OCI-LY7 (cell line): ENCODE measurements at regions not wholly inside any gene's neighbourhood (a gene's known extent, or its start where the extent isn't known, plus 50 kb on each side); places are given as distances from the start of the nearest gene placed in this dataset.

Experiments used
- BruUV-seq: library from RNA; stranded (reverse); fragments of 400-500 nt; replicated peaks from 2 replicates; lab custom pipeline; 2021; lab: Mats Ljungman, UMichigan
- CTCF ChIA-PET: fragments of 300-600 bp; sonication (Branson Sonifier 250); formaldehyde crosslinking; loops from one replicate; lab custom pipeline; 2022; ENCODE audit warnings: antibody characterized with exemption; ENCODE audit not compliant: unreplicated experiment; lab: Charles Lee
- POLR2A ChIA-PET: fragments of 300-600 bp; sonication (Branson Sonifier 250); formaldehyde crosslinking; loops from one replicate; lab custom pipeline; 2022; ENCODE audit warnings: antibody characterized with exemption; lab: Charles Lee
- DNase-seq: peaks from one replicate; pipeline ENCODE4 v3.0.0-alpha.2; 2015; ENCODE audit warnings: low spot score
- H2AFZ ChIP-seq: fragments of 200-600 bp; sonication (generic), shearing (Covaris generic); 2 replicates; pipeline ENCODE4 v1.6.1; 2014; ENCODE audit warnings: mild to moderate bottlenecking, antibody characterized with exemption, low read length, moderate library complexity
- H3K27ac ChIP-seq: fragments of 200-600 bp; sonication (generic); 2 replicates; pipeline ENCODE4 v1.5.1; 2014; ENCODE audit warnings: mixed run types, low read depth, mild to moderate bottlenecking, moderate library complexity, low read length, inconsistent platforms; ENCODE audit not compliant: poor library complexity, severe bottlenecking
- H3K36me3 ChIP-seq: fragments of 200-600 bp; sonication (generic); 2 replicates; pipeline ENCODE4 v1.6.1; 2014; ENCODE audit warnings: mild to moderate bottlenecking, antibody characterized with exemption, low read length, moderate library complexity, mixed read lengths; ENCODE audit not compliant: insufficient read depth
- H3K4me1 ChIP-seq: fragments of 200-600 bp; sonication (generic); 2 replicates; pipeline ENCODE4 v1.5.1; 2014; ENCODE audit warnings: mild to moderate bottlenecking, low read length; ENCODE audit not compliant: insufficient read depth, poor library complexity, severe bottlenecking
- H3K4me2 ChIP-seq: fragments of 200-600 bp; sonication (generic); 2 replicates; pipeline ENCODE4 v1.6.1; 2014; ENCODE audit warnings: mild to moderate bottlenecking, low read length
- H3K4me3 ChIP-seq: fragments of 200-600 bp; sonication (generic); 2 replicates; pipeline ENCODE4 v1.5.1; 2014; ENCODE audit warnings: mild to moderate bottlenecking, low read depth, low read length; ENCODE audit not compliant: poor library complexity, severe bottlenecking
- H3K79me2 ChIP-seq: fragments of 200-600 bp; sonication (generic); 2 replicates; pipeline ENCODE4 v1.6.1; 2016; ENCODE audit warnings: low read depth, mild to moderate bottlenecking, low read length, moderate library complexity, mixed read lengths; ENCODE audit not compliant: insufficient read depth
- H3K9me2 ChIP-seq: fragments of 200-600 bp; sonication (generic); 2 replicates; pipeline ENCODE4 v1.6.1; 2016; ENCODE audit warnings: mild to moderate bottlenecking, low read length, mixed read lengths; ENCODE audit not compliant: insufficient read depth
- H3K9me3 ChIP-seq: fragments of 200-600 bp; sonication (generic); 2 replicates; pipeline ENCODE4 v1.6.1; 2014; ENCODE audit warnings: mild to moderate bottlenecking, mixed run types, low read length, mixed read lengths
- H4K20me1 ChIP-seq: fragments of 200-600 bp; sonication (generic); 2 replicates; pipeline ENCODE4 v1.6.1; 2014; ENCODE audit warnings: mild to moderate bottlenecking, antibody characterized with exemption, low read length, moderate library complexity, mixed read lengths; ENCODE audit not compliant: insufficient read depth
- EZH2phosphoT487 ChIP-seq: fragments of 200-600 bp; sonication (generic); IDR thresholded peaks from 2 replicates; pipeline ENCODE4 v1.6.1; 2018; ENCODE audit warnings: low read depth, borderline replicate concordance, mild to moderate bottlenecking, mixed run types, antibody characterized with exemption, low read length, moderate library complexity, mixed read lengths
- intact Hi-C: fragments of 100-400 bp; cut with micrococcal nuclease; formaldehyde crosslinking; loops from one replicate; pipeline ENCODE4 v1.10.0; 2022; ENCODE audit not compliant: unreplicated experiment
- TF ChIP-seq, protein P1 (sequence below): fragments of 200-600 bp; sonication (generic); conservative IDR thresholded peaks from 2 replicates; pipeline ENCODE4 v1.5.1; 2014; ENCODE audit warnings: mild to moderate bottlenecking, antibody characterized with exemption, low read length, moderate library complexity, mixed read lengths

GRCh38 chr10:8919280-8919679 is 864.8 kb downstream of the GATA3 start:
- Histone ChIP-seq H3K9me3 (no peaks in the 10 kb centered on the region), H2AFZ (no peak overlapping the region), H3K27ac (no peak overlapping the region), H3K4me2 (no peak overlapping the region), H3K9me2 (no peaks in the 10 kb centered on the region), H3K4me1 (no peaks in the 10 kb centered on the region), H3K4me3 (no peak overlapping the region), H3K36me3 (no peaks in the 10 kb centered on the region), H3K79me2 (no peaks in the 10 kb centered on the region), H4K20me1 (no peaks in the 10 kb centered on the region)
- no peak for DNase-seq
- TF ChIP-seq EZH2phosphoT487, result no peak
- TF ChIP-seq, protein P1, sequence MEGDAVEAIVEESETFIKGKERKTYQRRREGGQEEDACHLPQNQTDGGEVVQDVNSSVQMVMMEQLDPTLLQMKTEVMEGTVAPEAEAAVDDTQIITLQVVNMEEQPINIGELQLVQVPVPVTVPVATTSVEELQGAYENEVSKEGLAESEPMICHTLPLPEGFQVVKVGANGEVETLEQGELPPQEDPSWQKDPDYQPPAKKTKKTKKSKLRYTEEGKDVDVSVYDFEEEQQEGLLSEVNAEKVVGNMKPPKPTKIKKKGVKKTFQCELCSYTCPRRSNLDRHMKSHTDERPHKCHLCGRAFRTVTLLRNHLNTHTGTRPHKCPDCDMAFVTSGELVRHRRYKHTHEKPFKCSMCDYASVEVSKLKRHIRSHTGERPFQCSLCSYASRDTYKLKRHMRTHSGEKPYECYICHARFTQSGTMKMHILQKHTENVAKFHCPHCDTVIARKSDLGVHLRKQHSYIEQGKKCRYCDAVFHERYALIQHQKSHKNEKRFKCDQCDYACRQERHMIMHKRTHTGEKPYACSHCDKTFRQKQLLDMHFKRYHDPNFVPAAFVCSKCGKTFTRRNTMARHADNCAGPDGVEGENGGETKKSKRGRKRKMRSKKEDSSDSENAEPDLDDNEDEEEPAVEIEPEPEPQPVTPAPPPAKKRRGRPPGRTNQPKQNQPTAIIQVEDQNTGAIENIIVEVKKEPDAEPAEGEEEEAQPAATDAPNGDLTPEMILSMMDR, result no peak
- intact Hi-C loops, result no loop called here
- ChIA-PET POLR2A (no interaction called here), CTCF (no interaction called here)
- BruUV-seq, result no TSS peak

- no peak overlapping the region for H3K4me2 ChIP-seq
- intact Hi-C loops, result no loop called here
- no TSS peak for BruUV-seq
- no peak for TF ChIP-seq EZH2phosphoT487
- TF ChIP-seq, protein P1, result no peak
- POLR2A ChIA-PET, result interaction anchor here (0.7 to 1.0 kb wide), 2 partner anchors 9 to 122 kb away, joined by 3 to 4 read pairs; no protein-coding TSS in a partner anchor
- no peaks in the 10 kb centered on the region for H3K9me2 ChIP-seq
- no peak overlapping the region for H2AFZ ChIP-seq
- no peaks in the 10 kb centered on the region for H3K4me1 ChIP-seq
- H3K4me3 ChIP-seq, result no peak overlapping the region
- H3K27ac ChIP-seq, result no peak overlapping the region
- no peaks in the 10 kb centered on the region for H3K79me2 ChIP-seq
- H3K9me3 ChIP-seq, result no peaks in the 10 kb centered on the region
- no peaks in the 10 kb centered on the region for H3K36me3 ChIP-seq
- CTCF ChIA-PET, result no interaction called here
- no peak for DNase-seq
- H4K20me1 ChIP-seq, result no peaks in the 10 kb centered on the region
Observed at GRCh38 chr10:8921568-8921967, 867.1 kb downstream of the GATA3 start.

DNA sequence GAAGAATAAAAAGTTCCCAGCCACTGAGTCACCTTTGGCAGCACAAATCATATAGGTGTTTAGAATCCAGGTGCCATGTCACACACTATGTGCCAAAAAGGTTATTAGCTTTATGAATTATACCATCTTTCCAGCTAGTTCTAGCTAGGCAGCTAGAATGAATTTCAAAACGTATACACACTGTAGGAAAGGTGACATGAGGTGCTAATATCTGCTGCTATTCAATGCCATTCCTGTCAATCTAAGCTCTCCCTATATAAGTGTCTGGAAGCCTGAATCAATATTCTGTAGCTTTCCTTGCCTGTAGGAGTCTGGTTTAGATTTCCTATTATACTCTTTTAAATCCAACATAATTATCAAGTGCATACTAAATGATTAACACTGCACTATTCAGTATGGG is 868.6 kb downstream of the GATA3 start:
- DNase-seq, result no peak
- Histone ChIP-seq H4K20me1 (no peaks in the 10 kb centered on the region), H3K4me1 (no peaks in the 10 kb centered on the region), H2AFZ (no peak overlapping the region), H3K9me3 (no peaks in the 10 kb centered on the region), H3K4me2 (no peak overlapping the region), H3K4me3 (no peak overlapping the region), H3K27ac (no peak overlapping the region), H3K36me3 (no peaks in the 10 kb centered on the region), H3K9me2 (no peaks in the 10 kb centered on the region), H3K79me2 (no peaks in the 10 kb centered on the region)
- ChIA-PET POLR2A (interaction anchor here (0.6 to 1.0 kb wide), 2 partner anchors 8 to 19 kb away, joined by 3 to 4 read pairs; no protein-coding TSS in a partner anchor), CTCF (no interaction called here)
- intact Hi-C loops, result no loop called here
- TF ChIP-seq, protein P1, result no peak
- no peak for TF ChIP-seq EZH2phosphoT487
- BruUV-seq, result no TSS peak
